Endothelial cell (in vitro differentiated cells): ENCODE measurements at regions not wholly inside any gene's neighbourhood (a gene's known extent, or its start where the extent isn't known, plus 50 kb on each side); places are given as distances from the start of the nearest gene placed in this dataset.

ENCODE experiments used
- DNase-seq: peaks from one replicate; pipeline ENCODE4 v3.0.0; 2021; ENCODE audit warnings: low spot score
- H3K27ac Mint-ChIP-seq: one replicate; pipeline ENCODE4 v1.8.0; 2021; ENCODE audit warnings: mixed read lengths, inconsistent platforms; ENCODE audit not compliant: unreplicated experiment
- H3K27me3 Mint-ChIP-seq: one replicate; pipeline ENCODE4 v1.8.0; 2021; ENCODE audit warnings: mild to moderate bottlenecking, moderate library complexity, mixed read lengths, inconsistent platforms; ENCODE audit not compliant: unreplicated experiment
- H3K36me3 Mint-ChIP-seq: one replicate; pipeline ENCODE4 v1.8.0; 2021; ENCODE audit warnings: mild to moderate bottlenecking, low read depth, mixed read lengths, inconsistent platforms; ENCODE audit not compliant: unreplicated experiment
- H3K4me1 Mint-ChIP-seq: one replicate; pipeline ENCODE4 v1.8.0; 2021; ENCODE audit warnings: mild to moderate bottlenecking, mixed read lengths, inconsistent platforms; ENCODE audit not compliant: unreplicated experiment
- H3K4me3 Mint-ChIP-seq: one replicate; pipeline ENCODE4 v1.8.0; 2021; ENCODE audit warnings: mild to moderate bottlenecking, mixed read lengths, inconsistent platforms; ENCODE audit not compliant: unreplicated experiment
- H3K9me3 Mint-ChIP-seq: one replicate; pipeline ENCODE4 v1.8.0; 2021; ENCODE audit warnings: mixed read lengths, inconsistent platforms; ENCODE audit not compliant: unreplicated experiment
- CTCF ChIP-seq: fragments of 200-600 bp; sonication (generic); IDR thresholded peaks from one replicate; pipeline ENCODE4 v1.5.0; 2021; ENCODE audit warnings: antibody characterized with exemption; ENCODE audit not compliant: unreplicated experiment

- H3K27ac Mint-ChIP-seq: no peak overlapping the region
- no peaks in the 10 kb centered on the region for H3K36me3 Mint-ChIP-seq
- DNase-seq: no peak
- H3K27me3 Mint-ChIP-seq: peaks cover 3% of the 10 kb centered on the region
- H3K4me3 Mint-ChIP-seq: no peak overlapping the region
- TF ChIP-seq CTCF: no peak
- H3K4me1 Mint-ChIP-seq: no peaks in the 10 kb centered on the region
- H3K9me3 Mint-ChIP-seq: no peaks in the 10 kb centered on the region
These were observed 128.8 kb upstream of the STMND1 start for GRCh38 chr6:16973051-16973450.

- Mint-ChIP-seq H3K4me1 (no peaks in the 10 kb centered on the region), H3K4me3 (no peak overlapping the region), H3K27me3 (peaks cover 3% of the 10 kb centered on the region), H3K27ac (no peak overlapping the region), H3K36me3 (no peaks in the 10 kb centered on the region), H3K9me3 (no peaks in the 10 kb centered on the region)
- no peak for DNase-seq
- no peak for TF ChIP-seq CTCF
These were observed 129.3 kb upstream of the STMND1 start for GRCh38 chr6:16972535-16972934.

DNA sequence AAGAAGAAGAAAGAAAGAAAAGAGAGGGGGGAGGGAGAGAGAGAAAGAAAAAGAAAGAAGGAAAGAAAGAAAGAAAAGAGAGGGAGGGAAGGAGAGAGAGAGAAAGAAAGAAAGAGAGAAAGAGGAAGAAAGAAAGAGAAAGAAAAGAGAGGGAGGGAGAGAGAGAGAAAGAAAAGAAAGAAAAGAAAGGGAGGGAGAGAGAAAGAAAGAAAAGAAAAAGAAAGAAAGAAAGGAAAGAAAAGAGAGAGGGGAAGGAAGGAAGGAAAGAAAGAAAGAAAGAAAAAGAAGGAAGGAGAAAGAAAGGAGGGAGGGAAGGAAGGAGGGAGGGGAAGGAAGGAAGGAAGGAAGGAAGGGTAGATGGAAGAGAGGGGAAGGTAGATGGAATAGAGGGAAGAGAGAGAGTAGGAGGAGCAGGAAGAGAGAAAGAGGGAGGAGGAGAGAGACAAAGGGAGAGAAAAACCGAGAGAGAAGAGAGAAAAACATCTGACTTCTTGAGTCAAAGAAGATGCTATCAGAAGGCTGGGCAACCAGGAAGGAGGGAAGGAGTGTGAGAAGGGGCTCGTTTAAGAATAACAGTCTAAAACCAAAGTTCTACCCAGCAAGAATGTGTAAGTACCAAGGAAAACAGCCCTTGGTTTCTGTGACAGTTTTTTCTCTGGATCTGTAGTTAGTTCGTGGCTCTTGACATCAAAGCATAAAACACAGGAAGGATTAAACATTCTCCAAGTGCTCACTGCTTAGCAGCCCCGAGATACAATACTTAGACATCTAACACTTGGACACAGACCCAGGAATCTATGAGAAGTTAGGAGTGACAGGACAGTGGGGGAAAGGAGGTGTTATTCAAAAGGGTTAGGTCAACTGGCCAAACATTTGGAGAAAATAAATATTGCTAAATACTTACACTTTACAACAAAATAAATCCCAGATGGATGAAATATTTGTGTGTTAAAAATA lies 131.9 kb upstream of the STMND1 start:
- TF ChIP-seq CTCF: no peak
- no peak for DNase-seq
- no peaks in the 10 kb centered on the region for H3K4me1 Mint-ChIP-seq
- H3K36me3 Mint-ChIP-seq: no peaks in the 10 kb centered on the region
- no peak overlapping the region for H3K27ac Mint-ChIP-seq
- no peaks in the 10 kb centered on the region for H3K9me3 Mint-ChIP-seq
- H3K27me3 Mint-ChIP-seq: peaks cover 3% of the 10 kb centered on the region
- no peak overlapping the region for H3K4me3 Mint-ChIP-seq

DNA sequence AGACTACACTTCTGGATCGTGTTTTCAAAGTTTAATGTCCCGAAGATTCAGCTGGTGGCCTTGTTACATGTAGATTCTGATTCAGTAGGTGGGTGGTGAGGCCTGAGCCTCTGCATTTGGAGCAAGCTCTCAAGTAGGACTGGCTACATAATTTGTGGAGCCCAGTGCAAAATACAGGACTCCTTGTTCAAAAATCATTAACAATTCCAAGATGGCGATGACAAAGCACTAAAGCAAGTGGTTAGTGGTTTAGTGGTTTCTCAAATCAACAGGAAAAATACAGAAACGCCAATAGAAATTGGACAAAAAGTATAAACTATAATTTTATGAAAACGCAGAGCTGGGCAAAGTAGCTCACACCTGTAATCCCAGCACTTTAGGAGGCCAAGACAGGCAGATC lies 133.7 kb upstream of the STMND1 start:
- Mint-ChIP-seq H3K36me3 (no peaks in the 10 kb centered on the region), H3K4me1 (no peaks in the 10 kb centered on the region), H3K4me3 (no peak overlapping the region), H3K27ac (no peak overlapping the region), H3K27me3 (peaks cover 3% of the 10 kb centered on the region), H3K9me3 (no peaks in the 10 kb centered on the region)
- no peak for TF ChIP-seq CTCF
- DNase-seq: no peak

DNA sequence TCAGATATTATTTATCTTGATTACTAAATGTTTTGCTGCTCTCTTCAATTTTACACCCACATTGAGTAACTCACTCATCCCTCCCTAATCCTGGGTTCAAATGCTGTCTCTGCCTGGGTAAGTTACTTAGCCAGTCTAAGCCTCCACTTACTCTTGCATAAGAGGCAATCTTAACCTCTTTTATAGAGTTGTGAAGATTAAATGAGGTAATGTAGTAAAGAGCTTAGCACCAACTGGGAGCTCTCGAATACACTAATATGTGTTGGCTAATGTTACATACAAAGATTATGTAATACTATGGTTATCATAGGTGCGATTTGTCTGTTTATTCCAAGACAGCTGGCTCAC lies 134.4 kb upstream of the STMND1 start:
- peaks cover 5% of the 10 kb centered on the region for H3K27me3 Mint-ChIP-seq
- H3K4me3 Mint-ChIP-seq: no peak overlapping the region
- H3K27ac Mint-ChIP-seq: no peak overlapping the region
- H3K9me3 Mint-ChIP-seq: no peaks in the 10 kb centered on the region
- H3K4me1 Mint-ChIP-seq: no peaks in the 10 kb centered on the region
- no peak for TF ChIP-seq CTCF
- no peaks in the 10 kb centered on the region for H3K36me3 Mint-ChIP-seq
- no peak for DNase-seq
